C4-2B (cell line): ENCODE measurements at regions not wholly inside any gene's neighbourhood (a gene's known extent, or its start where the extent isn't known, plus 50 kb on each side); places are given as distances from the start of the nearest gene placed in this dataset.

Experiments
- ZFX ChIP-seq: fragments of 450-650 bp; IDR thresholded peaks from 2 replicates; pipeline ENCODE4 v1.6.1; 2017
- TF ChIP-seq, protein P1 (sequence below): fragments of 450-650 bp; conservative IDR thresholded peaks from 2 replicates; pipeline ENCODE4 v1.5.1; 2017; ENCODE audit warnings: mild to moderate bottlenecking

DNA sequence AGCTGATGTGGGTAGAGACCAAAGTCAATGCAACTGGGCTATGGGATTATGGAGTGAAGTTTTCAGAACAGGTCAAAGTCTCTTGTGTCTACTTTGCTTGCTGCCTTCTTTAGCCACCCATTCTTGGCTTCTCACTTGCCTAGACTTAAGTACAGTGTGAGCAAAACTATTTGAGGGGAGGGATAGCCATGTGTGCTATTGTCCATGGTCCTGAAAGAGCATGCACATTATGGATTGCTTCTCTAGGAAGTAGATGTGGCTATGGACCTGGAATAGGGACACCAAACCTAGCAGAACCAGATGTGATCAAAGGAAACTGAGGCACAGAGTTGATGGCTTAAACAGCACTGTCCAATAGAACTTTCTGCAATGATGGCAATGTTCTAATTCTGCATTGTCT lies 81.9 kb upstream of the ZNF800 start:
- TF ChIP-seq, protein P1, sequence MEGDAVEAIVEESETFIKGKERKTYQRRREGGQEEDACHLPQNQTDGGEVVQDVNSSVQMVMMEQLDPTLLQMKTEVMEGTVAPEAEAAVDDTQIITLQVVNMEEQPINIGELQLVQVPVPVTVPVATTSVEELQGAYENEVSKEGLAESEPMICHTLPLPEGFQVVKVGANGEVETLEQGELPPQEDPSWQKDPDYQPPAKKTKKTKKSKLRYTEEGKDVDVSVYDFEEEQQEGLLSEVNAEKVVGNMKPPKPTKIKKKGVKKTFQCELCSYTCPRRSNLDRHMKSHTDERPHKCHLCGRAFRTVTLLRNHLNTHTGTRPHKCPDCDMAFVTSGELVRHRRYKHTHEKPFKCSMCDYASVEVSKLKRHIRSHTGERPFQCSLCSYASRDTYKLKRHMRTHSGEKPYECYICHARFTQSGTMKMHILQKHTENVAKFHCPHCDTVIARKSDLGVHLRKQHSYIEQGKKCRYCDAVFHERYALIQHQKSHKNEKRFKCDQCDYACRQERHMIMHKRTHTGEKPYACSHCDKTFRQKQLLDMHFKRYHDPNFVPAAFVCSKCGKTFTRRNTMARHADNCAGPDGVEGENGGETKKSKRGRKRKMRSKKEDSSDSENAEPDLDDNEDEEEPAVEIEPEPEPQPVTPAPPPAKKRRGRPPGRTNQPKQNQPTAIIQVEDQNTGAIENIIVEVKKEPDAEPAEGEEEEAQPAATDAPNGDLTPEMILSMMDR, result no peak
- no peak for TF ChIP-seq ZFX
